Ishikawa (cell line): ENCODE measurements at regions not wholly inside any gene's neighbourhood (a gene's known extent, or its start where the extent isn't known, plus 50 kb on each side); places are given as distances from the start of the nearest gene placed in this dataset.

Experiments used
- EP300 ChIP-seq: IDR thresholded peaks from 2 replicates; pipeline ENCODE4 v1.6.1; 2012; ENCODE audit warnings: borderline replicate concordance
- REST ChIP-seq: IDR thresholded peaks from 2 replicates; pipeline ENCODE4 v1.6.1; 2012; ENCODE audit warnings: low read depth, mild to moderate bottlenecking
- TAF1 ChIP-seq: IDR thresholded peaks from 2 replicates; pipeline ENCODE4 v1.6.1; 2012; ENCODE audit warnings: low read depth, mild to moderate bottlenecking
- USF1 ChIP-seq: IDR thresholded peaks from 2 replicates; pipeline ENCODE4 v1.6.1; 2012

- TF ChIP-seq USF1 (no peak), REST (no peak), TAF1 (no peak), EP300 (no peak)
Observed at GRCh38 chr20:24790746-24791283, 158.3 kb upstream of the CST7 start.
